SK-N-SH (cell line): ENCODE measurements at regions not wholly inside any gene's neighbourhood (a gene's known extent, or its start where the extent isn't known, plus 50 kb on each side); places are given as distances from the start of the nearest gene placed in this dataset.

Source experiments
- CTCF ChIP-seq: fragments of 200-600 bp; sonication (generic); IDR thresholded peaks from 2 replicates; pipeline ENCODE4 v1.6.1; 2017; ENCODE audit warnings: antibody characterized with exemption, mild to moderate bottlenecking, moderate library complexity
- EP300 ChIP-seq, 2 experiments: IDR thresholded peaks; 2 replicates each; pipeline versions ENCODE4 v1.4.0 to v1.6.1; 2012; ENCODE audit warnings: borderline replicate concordance in 1 of 2, low read depth in 1 of 2, low read length in 1 of 2
- FOXJ3 ChIP-seq: sonication (generic); formaldehyde crosslinking; IDR thresholded peaks from 2 replicates; pipeline ENCODE4 v1.5.1; 2020; ENCODE audit warnings: mild to moderate bottlenecking, missing genetic modification reagents
- MEF2A ChIP-seq: IDR thresholded peaks from 2 replicates; pipeline ENCODE4 v1.4.0; 2012; ENCODE audit warnings: low read depth, borderline replicate concordance
- MXI1 ChIP-seq: IDR thresholded peaks from 2 replicates; pipeline ENCODE4 v1.6.1; 2012; ENCODE audit warnings: mild to moderate bottlenecking, low read depth, low read length, improper control_type of control experiment
- REST ChIP-seq: IDR thresholded peaks from 2 replicates; pipeline ENCODE4 v1.6.1; 2012; ENCODE audit warnings: mild to moderate bottlenecking, low read depth, low read length, moderate library complexity
- RXRA ChIP-seq: IDR thresholded peaks from 2 replicates; pipeline ENCODE4 v1.4.0; 2012; ENCODE audit warnings: low read depth, mild to moderate bottlenecking, borderline replicate concordance
- SIN3A ChIP-seq: IDR thresholded peaks from 2 replicates; pipeline ENCODE4 v1.6.1; 2012; ENCODE audit warnings: low read depth, mild to moderate bottlenecking, low read length, moderate library complexity, borderline replicate concordance
- TCF12 ChIP-seq: IDR thresholded peaks from 2 replicates; pipeline ENCODE4 v1.4.0; 2012
- YY1 ChIP-seq: IDR thresholded peaks from 2 replicates; pipeline ENCODE4 v1.4.0; 2012; ENCODE audit warnings: low read depth, mild to moderate bottlenecking
- TF ChIP-seq, protein P1 (sequence below): IDR thresholded peaks from 2 replicates; pipeline ENCODE4 v1.4.0; 2012; ENCODE audit warnings: low read depth
- TF ChIP-seq, protein P2 (sequence below): IDR thresholded peaks from 2 replicates; pipeline ENCODE4 v1.4.0; 2012; ENCODE audit warnings: low read depth, borderline replicate concordance
- TF ChIP-seq, protein P3 (sequence below): fragments of 150-350 bp; IDR thresholded peaks from 2 replicates; pipeline ENCODE4 v1.6.1; 2017; ENCODE audit warnings: antibody characterized with exemption, low read length, low read depth, borderline replicate concordance

DNA sequence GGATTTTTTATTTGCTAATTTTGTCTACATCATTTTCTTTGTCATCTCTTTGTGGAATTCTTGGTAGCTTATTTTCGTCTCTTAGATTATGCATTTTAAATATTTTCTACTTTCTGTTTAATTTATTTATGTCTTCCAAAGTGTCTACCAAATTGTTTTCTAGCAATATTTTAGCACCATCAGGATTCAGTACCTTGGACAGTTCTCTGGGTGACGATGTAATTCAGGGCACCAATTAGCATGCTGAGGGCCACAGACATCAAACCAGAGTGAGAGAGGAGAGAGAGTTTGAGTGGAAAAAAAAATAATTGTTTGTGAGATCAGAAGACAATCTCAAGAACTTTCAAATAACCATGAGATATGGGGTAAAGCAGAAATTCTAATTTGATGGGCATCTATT is 169.8 kb upstream of the CXADR start:
- TF ChIP-seq CTCF (no peak), MXI1 (no peak), RXRA (no peak), YY1 (no peak), FOXJ3 (no peak), MEF2A (no peak), EP300 (IDR thresholded peaks at IDR 0.05; ENCODE audit: borderline replicate concordance in 1 of 2, low read depth in 1 of 2, low read length in 1 of 2) (no peak), SIN3A (no peak), TCF12 (no peak), REST (peak; percentile 90)
- TF ChIP-seq, protein P1, sequence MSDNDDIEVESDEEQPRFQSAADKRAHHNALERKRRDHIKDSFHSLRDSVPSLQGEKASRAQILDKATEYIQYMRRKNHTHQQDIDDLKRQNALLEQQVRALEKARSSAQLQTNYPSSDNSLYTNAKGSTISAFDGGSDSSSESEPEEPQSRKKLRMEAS, result no peak
- TF ChIP-seq, protein P2, sequence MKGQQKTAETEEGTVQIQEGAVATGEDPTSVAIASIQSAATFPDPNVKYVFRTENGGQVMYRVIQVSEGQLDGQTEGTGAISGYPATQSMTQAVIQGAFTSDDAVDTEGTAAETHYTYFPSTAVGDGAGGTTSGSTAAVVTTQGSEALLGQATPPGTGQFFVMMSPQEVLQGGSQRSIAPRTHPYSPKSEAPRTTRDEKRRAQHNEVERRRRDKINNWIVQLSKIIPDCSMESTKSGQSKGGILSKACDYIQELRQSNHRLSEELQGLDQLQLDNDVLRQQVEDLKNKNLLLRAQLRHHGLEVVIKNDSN, result no peak
- TF ChIP-seq, protein P3, sequence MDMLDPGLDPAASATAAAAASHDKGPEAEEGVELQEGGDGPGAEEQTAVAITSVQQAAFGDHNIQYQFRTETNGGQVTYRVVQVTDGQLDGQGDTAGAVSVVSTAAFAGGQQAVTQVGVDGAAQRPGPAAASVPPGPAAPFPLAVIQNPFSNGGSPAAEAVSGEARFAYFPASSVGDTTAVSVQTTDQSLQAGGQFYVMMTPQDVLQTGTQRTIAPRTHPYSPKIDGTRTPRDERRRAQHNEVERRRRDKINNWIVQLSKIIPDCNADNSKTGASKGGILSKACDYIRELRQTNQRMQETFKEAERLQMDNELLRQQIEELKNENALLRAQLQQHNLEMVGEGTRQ, result no peak
